ENCODE measurements at regions not wholly inside any gene's neighbourhood (a gene's known extent, or its start where the extent isn't known, plus 50 kb on each side); places are given as distances from the start of the nearest gene placed in this dataset.

GRCh38 chr10:36281831-36282331 is 639.8 kb upstream of the FZD8 start:
- ATAC-seq = no peak
- no peak overlapping the region for H3K27ac ChIP-seq
- H3K9me3 ChIP-seq = peaks cover 0 to 33% of the 10 kb centered on the region in 2 donors
- DNase-seq = no peak
- no peak overlapping the region for H3K4me3 ChIP-seq
- no peaks in the 10 kb centered on the region for H3K36me3 ChIP-seq
- TF ChIP-seq, protein P1, sequence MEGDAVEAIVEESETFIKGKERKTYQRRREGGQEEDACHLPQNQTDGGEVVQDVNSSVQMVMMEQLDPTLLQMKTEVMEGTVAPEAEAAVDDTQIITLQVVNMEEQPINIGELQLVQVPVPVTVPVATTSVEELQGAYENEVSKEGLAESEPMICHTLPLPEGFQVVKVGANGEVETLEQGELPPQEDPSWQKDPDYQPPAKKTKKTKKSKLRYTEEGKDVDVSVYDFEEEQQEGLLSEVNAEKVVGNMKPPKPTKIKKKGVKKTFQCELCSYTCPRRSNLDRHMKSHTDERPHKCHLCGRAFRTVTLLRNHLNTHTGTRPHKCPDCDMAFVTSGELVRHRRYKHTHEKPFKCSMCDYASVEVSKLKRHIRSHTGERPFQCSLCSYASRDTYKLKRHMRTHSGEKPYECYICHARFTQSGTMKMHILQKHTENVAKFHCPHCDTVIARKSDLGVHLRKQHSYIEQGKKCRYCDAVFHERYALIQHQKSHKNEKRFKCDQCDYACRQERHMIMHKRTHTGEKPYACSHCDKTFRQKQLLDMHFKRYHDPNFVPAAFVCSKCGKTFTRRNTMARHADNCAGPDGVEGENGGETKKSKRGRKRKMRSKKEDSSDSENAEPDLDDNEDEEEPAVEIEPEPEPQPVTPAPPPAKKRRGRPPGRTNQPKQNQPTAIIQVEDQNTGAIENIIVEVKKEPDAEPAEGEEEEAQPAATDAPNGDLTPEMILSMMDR (IDR thresholded peaks at IDR 0.05) = no peak
- no peaks in the 10 kb centered on the region for H3K27me3 ChIP-seq
- no peaks in the 10 kb centered on the region for H3K4me1 ChIP-seq
- intact Hi-C loops (cut with DNase I) = no loop called here

- no peak overlapping the region for H3K4me3 ChIP-seq
- no peak for ATAC-seq
- no peaks in the 10 kb centered on the region for H3K36me3 ChIP-seq
- H3K9me3 ChIP-seq = peaks cover 0 to 26% of the 10 kb centered on the region in 2 donors
- H3K27me3 ChIP-seq = no peaks in the 10 kb centered on the region
- H3K4me1 ChIP-seq = no peaks in the 10 kb centered on the region
- intact Hi-C loops (cut with DNase I) = no loop called here
- DNase-seq = no peak
- TF ChIP-seq, protein P1 (IDR thresholded peaks at IDR 0.05) = no peak
- H3K27ac ChIP-seq = no peak overlapping the region
Observed at GRCh38 chr10:36280890-36281499, 638.9 kb upstream of the FZD8 start.

DNA sequence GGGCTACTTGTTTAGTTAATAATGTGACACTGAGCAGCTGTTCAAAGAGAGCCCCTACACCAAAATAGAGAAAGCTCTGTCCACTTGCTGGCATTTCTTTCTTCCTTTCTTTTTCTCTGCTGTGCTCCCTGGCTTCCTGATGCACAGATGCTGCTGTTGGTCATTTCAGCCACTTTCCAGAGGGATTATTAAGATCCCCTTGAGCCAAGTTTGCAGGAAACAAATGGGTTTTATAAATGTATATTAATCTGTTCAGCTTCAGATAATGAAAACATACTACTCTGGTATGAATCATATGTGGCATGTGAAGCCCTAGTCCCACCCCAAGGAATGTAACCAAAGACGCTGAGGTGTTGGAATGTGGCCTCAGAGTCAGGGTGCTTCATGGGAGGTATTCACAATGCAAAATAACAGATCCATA is 638.2 kb upstream of the FZD8 start:
- no peak for ATAC-seq
- Histone ChIP-seq H3K27ac (no peak overlapping the region), H3K4me3 (no peak overlapping the region), H3K9me3 (peaks cover 0 to 25% of the 10 kb centered on the region in 2 donors), H3K27me3 (no peaks in the 10 kb centered on the region), H3K36me3 (no peaks in the 10 kb centered on the region), H3K4me1 (no peaks in the 10 kb centered on the region)
- no peak for DNase-seq
- intact Hi-C loops (cut with DNase I) = no loop called here
- TF ChIP-seq, protein P1 (IDR thresholded peaks at IDR 0.05) = no peak

DNA sequence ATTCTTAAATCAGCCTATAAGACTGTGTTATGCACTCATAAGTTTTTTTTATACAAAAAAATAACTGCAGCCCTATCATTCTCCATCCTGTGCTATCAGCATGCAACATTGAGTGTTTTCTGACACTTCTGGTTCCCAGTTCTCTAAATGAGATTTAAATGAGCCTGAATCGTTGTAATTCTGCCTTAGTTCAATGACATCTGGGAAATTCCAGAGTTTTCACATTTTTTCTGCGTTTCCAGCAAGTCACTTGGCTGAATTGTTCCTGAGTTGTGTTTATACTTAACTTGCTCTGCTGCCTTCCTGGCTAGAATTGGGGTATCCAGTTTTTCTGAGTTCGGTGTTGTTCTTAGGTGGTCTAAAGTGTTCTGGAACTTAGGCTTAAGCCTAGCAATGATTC is 636.1 kb upstream of the FZD8 start:
- Histone ChIP-seq H3K27ac (no peak overlapping the region), H3K36me3 (no peaks in the 10 kb centered on the region), H3K4me3 (no peak overlapping the region), H3K9me3 (peaks cover 0 to 23% of the 10 kb centered on the region in 2 donors), H3K4me1 (no peaks in the 10 kb centered on the region), H3K27me3 (no peaks in the 10 kb centered on the region)
- intact Hi-C loops (cut with DNase I) = no loop called here
- DNase-seq (peak in 2 of 4 donors; percentile 25 to 32), ATAC-seq (no peak)
- TF ChIP-seq, protein P1 (IDR thresholded peaks at IDR 0.05) = no peak

DNA sequence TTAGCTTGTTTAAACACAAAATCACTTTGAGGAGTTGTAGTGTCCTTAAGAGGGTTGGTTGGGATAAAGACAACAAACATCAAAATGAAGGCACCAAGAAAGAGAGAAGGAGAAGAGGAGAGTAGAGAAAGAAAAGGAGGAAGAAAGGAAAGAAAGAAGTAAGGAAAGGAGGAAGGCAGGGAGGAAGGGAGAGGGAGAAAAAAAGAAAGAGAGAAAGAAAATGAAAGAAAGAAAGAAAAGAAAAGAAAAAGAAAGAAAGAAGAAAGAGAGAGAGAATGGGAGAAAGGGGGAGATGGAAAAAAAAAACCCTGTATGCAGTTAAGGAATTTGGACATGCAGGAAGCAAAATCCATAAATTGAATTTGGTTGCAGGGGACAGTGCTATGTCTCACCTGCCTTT is 635.4 kb upstream of the FZD8 start:
- H3K36me3 ChIP-seq = no peaks in the 10 kb centered on the region
- intact Hi-C loops (cut with DNase I) = no loop called here
- TF ChIP-seq, protein P1 (IDR thresholded peaks at IDR 0.05) = no peak

More for the DNA sequence above, 635.4 kb upstream of the FZD8 start:
- DNase-seq (no peak), ATAC-seq (no peak)
- no peaks in the 10 kb centered on the region for H3K27me3 ChIP-seq
- no peak overlapping the region for H3K27ac ChIP-seq
- no peak overlapping the region for H3K4me3 ChIP-seq
- H3K4me1 ChIP-seq = no peaks in the 10 kb centered on the region
- H3K9me3 ChIP-seq = peaks cover 0 to 17% of the 10 kb centered on the region in 2 donors

Data from left lung (tissue), 4 donors.